COLO668 (cell line): ENCODE measurements at regions not wholly inside any gene's neighbourhood (a gene's known extent, or its start where the extent isn't known, plus 50 kb on each side); places are given as distances from the start of the nearest gene placed in this dataset.
"Not testable (repeated sequence)": the region's sequence is repeated elsewhere in the genome, so short reads cannot be mapped to it uniquely, and the experiment has no call there.

Source experiments
- DNase-seq: peaks from one replicate; lab custom pipeline; 2025; ENCODE audit not compliant: unreplicated experiment; lab: John Stamatoyannopoulos, UW

- DNase-seq: no peak
Observed at GRCh38 chr1:88320291-88320690, 363.8 kb upstream of the PKN2 start.

GRCh38 chr1:88321706-88322105 is 362.4 kb upstream of the PKN2 start:
- no peak for DNase-seq

GRCh38 chr1:88324899-88325298 is 359.2 kb upstream of the PKN2 start:
- DNase-seq: no peak

- peak; percentile 17 for DNase-seq
Observed at GRCh38 chr1:88327391-88328267, 356.4 kb upstream of the PKN2 start.

GRCh38 chr1:88330201-88330600 is 353.9 kb upstream of the PKN2 start:
- DNase-seq: no peak

GRCh38 chr1:88333086-88333695 is 350.9 kb upstream of the PKN2 start:
- DNase-seq: no peak

GRCh38 chr1:88341447-88341846 is 342.6 kb upstream of the PKN2 start:
- DNase-seq: no peak

GRCh38 chr1:88342081-88342480 is 342.0 kb upstream of the PKN2 start:
- not testable (repeated sequence) for DNase-seq

GRCh38 chr1:88350648-88351047 is 333.4 kb upstream of the PKN2 start:
- no peak for DNase-seq

- no peak for DNase-seq
Observed at GRCh38 chr1:88351960-88352359, 332.1 kb upstream of the PKN2 start.

- DNase-seq: no peak
Observed at GRCh38 chr1:88354256-88354655, 329.8 kb upstream of the PKN2 start.

- DNase-seq: no peak
Observed at GRCh38 chr1:88357729-88358128, 326.3 kb upstream of the PKN2 start.

GRCh38 chr1:88371436-88372023 is 312.5 kb upstream of the PKN2 start:
- DNase-seq: no peak

- DNase-seq: no peak
Observed at GRCh38 chr1:88375977-88376376, 308.1 kb upstream of the PKN2 start.

GRCh38 chr1:88376421-88376820 is 307.7 kb upstream of the PKN2 start:
- no peak for DNase-seq

- no peak for DNase-seq
Observed at GRCh38 chr1:88378560-88378959, 305.5 kb upstream of the PKN2 start.

GRCh38 chr1:88394958-88395357 is 289.1 kb upstream of the PKN2 start:
- DNase-seq: no peak

GRCh38 chr1:88398338-88398737 is 285.7 kb upstream of the PKN2 start:
- no peak for DNase-seq

- DNase-seq: no peak
Observed at GRCh38 chr1:88399690-88400089, 284.4 kb upstream of the PKN2 start.

- no peak for DNase-seq
Observed at GRCh38 chr1:88401313-88401712, 282.8 kb upstream of the PKN2 start.

GRCh38 chr1:88404582-88404981 is 279.5 kb upstream of the PKN2 start:
- no peak for DNase-seq

- no peak for DNase-seq
Observed at GRCh38 chr1:88407248-88407647, 276.8 kb upstream of the PKN2 start.
